Eye (tissue), 1 donor: ENCODE measurements at regions not wholly inside any gene's neighbourhood (a gene's known extent, or its start where the extent isn't known, plus 50 kb on each side); places are given as distances from the start of the nearest gene placed in this dataset.
A peak's percentile ranks its signal among the peaks of the same experiment; 100 is the strongest.

Experiments
- DNase-seq: peaks from one replicate; pipeline ENCODE4 v3.0.0-alpha.2; 2015

DNA sequence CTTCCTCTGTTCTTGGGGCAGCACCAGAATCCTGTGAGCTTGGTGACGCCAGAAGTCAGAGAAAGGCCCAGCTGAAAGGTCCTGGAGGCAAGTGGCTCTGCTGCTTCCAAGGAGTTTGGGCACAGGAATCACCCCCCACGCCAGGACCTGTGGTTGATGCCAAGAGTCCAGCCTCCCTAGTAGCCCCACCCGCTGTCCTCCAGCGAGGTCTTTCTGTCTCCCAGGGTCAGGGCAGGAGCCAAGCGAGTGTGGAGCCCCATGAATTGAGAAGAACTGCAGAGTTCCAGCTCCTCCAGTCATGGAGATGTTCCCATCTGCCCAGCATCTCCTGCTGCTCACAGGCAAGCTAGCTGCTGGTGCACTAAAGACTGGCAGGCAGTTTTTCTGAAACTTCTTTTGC, 631.7 kb upstream of the MGMT start:
- no peak for DNase-seq

DNA sequence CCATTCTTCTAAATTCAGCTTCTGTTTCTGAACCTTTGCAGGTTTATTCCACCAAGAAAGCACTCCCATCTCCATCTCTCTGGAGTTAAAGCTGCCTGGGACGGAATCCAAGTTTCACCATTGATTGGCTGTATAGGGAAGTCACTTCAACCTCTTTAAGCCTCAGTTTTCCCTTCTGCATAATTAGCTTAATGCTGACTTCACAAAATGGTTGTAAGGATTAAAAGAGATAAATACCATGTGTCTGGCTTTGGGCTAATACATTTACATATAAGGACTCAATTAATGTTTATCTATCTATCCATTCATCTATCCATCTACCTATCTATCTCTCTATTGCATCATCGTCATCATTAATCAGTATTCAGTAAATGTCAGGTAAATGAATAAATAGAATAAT, 629.6 kb upstream of the MGMT start:
- no peak for DNase-seq

DNA sequence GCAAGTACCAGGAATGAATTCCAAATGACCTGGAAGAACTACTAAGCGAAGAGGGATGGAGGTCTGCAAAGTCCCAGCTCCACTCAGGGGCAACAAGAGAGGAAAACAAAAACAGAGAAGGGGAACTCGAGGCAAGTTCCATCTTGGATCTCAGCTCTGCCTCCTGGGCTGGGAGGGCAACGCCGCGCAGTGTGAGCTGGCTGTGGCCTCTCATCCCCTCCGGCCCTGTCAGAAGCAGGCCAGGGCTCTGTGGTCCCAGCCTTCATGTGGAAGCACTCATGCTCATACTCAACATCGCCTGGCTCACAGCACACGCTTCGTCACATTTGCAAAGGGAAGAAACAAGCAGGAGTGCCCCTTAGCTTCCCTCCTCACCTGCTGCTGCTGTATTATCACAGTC, 627.9 kb upstream of the MGMT start:
- DNase-seq, result no peak

DNA sequence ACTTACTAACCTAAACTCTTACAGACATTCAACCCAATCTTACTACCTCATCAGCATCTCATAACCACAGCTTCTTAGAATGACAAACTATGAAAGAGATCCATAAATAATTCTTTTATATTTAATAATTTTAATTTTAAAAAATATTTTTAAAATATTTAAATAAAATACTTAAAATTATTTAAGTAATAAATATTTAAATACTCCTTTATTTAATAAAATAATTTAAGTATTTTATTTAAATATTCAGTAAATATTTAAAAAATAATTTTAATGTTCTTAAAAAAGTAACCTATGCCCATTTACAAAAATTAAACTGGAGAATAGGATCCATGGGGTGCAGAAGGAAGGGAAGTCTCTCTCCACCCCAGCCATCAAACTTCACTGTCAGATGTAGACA, 627.3 kb upstream of the MGMT start:
- DNase-seq, result no peak

DNA sequence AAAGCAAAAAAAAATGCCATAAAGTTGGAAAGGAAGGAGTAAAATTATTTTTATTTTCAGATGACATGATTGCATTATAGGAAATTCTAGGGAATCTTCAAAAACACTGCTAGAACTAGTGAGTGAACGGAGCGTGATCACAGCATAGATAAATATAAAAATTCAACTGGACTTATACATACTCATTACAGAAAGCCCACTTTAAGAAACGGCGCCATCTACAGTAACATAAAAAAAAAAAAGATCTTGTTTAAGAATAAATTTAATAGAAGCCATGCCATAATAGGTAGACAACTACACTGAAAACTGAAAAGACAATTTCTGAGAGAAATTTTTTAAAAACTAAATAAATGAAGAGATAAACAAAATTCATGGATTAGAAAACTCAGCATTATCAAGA, 623.1 kb upstream of the MGMT start:
- peak; percentile 46 for DNase-seq

DNA sequence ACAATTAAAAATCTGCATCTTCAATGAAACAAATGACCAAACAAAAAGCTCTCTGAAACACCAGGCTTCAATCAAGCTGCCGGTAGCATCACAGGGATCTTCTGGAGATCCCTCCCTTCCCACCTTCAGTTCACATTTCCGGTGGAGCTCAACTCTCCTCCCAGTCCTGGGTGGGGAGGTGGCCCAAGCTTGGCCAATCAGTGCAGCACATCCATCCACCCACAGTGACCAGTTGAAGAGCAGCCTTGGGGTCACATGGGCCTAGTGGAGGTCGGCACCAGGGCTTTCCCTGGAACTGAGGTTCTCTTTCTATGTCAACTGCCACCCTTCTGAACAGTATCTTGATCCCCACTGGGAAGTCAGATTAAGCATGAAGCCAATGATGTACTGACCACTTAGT, 620.1 kb upstream of the MGMT start:
- no peak for DNase-seq

DNA sequence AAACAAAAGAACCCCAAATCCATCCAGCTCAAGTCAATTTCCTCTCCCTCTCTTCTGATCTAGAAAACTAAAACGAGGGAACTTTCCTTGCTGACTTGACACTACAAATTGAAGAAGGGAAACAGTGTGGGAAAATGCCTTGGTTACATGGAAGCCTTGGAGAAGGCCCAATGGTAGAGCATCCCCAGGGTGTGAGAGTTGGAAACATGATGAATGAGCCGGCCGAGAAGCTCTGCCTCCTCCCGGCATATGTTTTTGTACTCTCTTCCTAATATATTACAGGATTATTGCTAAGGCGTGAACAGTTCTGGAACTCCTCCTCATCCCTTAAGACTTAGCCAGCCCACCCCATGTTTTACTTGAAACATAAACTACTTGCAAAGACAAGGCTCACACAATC, 618.2 kb upstream of the MGMT start:
- DNase-seq, result peak; percentile 71

DNA sequence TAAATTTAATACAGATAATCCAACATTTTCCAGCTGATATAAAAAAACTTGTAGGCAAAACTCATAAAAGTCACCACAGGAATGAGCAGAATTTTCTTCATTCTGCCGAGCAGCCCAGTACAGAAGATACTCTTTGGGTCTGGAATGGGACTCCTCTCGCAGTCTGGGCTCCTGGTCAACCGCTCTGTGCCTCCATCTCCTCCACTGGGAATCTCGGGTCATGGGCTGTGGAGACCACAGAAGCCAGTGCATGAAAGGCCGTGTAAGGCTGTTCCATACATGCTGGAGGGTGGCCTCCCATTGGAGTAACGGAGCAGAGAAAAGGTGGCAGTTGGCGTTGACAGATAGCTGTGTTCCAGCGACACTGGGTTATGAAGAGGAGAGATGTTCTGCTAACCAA, 616.4 kb upstream of the MGMT start:
- DNase-seq, result no peak

DNA sequence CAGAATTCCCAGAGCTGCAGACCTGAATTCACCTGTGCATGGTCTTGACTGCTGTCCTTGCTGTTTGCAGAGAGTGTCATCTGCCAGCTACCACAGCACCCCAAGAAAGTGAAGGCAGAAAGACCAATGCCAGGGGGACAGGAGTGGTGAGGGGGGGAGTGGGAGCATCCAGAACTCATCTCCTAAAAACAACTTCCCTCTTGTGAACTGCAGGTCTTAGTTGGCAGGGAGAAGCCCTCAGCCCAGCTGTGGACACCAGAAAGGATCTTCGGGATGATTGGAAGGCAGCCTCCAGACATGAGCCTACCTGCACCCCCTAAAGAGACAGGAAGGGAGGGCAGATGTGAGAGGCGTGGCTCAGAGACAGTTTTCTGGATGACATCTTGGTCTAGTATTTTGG, 615.8 kb upstream of the MGMT start:
- no peak for DNase-seq

DNA sequence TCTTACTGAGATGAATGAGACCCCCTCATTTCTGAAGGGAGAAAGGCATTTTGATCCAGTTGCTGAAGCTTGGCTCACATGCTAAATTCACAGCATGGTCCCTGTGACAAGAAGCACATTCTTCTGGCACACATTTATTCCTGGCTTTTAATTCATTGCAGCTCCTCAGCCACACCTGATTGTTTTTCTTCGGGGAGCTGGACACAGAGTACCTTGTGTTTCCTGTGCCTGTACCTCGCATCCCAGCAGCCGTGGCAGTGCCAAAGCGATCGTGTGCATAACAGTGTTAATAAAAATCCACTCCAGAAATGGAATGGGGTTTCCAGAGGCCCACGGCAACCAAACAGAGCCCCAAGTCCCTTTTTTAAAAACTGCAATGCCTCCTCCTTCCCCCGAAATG, 615.3 kb upstream of the MGMT start:
- DNase-seq, result no peak

DNA sequence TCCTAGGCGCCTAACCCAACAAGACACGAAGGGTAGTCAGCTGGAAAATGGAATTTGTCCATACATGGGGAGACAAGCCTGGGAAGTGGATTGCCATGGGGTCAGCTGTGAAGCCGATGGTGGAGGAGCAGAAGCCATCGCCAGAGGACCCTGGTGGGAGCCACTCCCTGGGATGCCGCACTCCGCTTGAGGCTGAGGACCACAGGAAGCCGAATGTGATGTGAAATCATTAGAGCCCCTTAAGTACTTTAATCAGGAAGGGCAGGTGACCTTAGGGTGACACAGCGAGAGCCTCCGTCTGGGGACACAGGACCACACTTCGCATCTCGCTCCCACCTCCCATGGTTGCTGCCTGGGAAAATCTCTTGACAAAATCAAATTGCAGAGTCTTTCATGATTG, 614.6 kb upstream of the MGMT start:
- DNase-seq, result no peak

DNA sequence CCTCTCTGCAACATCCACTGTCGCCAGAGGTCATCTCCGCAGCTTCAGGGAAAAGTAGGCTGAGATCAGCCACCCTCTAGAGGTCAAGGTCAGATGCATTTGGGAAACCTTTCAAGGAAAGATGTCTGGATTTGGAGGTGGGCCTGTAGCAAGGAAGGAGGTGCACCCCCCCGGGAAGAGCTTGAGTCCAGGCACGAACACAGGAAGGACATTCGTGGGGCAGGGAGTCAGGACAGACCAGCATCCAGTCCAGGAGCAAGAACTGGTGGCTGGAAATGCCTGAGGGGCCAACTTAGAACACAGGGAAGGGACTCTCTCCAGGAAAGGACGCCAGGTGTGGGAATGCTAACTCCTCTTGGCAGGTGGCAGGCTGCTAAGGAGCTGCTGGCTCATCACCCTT, 614.1 kb upstream of the MGMT start:
- DNase-seq, result no peak

DNA sequence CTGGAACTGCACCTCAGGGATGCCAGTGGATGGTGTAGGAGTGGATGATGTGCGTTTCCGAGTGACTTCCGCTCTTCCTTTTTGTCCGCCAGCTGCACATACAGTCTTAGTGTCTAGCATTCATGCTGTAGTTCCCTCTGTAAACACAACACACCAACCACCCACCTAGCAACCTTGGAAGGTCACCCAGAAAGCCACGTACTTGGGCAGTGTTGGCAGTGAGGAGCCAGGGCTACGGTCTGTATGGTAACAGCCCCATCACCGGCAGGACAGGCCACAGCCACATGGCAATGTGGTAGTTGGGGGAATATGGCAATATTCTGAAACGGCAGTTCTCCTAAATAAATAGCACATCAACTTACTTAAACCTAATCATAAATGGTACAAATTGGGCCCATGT, 613.5 kb upstream of the MGMT start:
- no peak for DNase-seq

DNA sequence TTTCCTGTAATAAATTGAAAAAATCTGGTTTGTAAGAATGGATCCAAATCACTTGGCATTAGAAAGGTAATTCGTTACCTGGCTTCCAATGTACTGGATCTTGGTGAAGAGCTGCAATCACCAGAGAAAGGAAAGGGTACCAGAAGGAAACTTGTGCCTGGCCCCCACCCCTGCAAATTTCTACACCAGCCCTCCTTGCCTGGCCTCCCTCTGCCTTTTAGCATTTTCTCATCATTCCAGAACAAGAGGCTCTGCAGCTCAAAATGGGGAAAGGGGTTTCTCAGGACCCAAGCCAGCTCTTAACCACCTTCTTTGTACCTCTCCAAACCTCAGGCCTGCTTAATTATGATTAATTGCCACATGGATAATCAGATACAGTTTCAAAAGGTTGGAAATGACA, 612.8 kb upstream of the MGMT start:
- no peak for DNase-seq

DNA sequence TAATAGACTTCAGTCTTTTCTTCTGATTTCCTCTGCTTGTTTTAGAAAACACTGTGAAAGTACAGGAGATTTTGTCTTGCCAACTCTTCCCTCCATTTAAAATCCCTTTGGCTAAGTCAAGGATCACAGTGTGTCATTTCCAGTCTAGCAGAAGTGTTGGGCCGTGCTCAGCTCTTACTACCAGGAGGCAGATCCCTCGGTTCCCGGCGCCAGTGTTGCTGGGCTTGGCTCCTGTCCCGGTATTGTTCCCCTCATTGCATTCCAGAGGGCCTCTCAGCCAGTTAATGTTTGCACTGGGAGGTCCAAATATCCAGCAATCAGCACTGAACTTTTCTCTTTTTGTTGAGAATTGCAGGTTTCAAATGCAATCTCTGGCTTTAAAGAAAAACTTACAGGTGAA, 612.1 kb upstream of the MGMT start:
- peak; percentile 94 for DNase-seq

DNA sequence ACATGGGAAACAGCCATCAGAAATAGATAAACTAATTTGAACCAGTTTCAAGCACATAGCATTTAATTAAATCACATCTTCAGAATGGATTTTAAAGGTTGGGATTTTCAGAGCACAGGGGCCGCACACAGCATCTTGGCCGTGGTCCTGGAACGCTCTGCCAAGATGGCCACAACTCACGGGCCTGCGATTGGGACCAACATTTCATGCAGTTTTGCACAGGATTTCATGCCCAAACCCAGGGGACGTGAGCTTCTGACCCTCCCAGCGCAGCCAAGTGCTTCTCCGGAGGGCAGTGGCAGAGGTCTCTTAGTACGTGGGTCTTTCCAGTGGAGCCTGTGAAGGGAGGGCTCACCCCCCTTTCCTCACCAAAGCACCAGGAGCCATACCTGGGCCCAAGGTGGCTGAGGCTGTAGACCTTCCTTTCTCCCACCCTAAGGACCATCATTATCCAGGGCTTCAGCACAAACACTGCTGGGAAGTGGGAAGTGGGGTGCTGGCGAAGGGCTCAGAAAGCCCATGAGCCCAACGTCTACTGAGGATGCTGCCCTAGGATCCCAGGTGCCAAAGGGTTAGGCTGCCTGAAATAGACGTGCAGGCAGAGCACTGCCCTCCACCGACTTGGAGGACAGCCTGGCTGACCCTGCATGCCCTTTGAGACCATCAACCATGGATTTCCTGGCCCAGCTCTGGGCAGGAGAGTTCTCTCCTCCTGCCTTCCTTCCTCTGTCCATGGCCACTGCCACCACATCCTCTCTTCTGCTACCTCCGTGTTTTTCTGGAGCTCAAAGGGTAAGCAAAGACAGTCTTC, 611.2 kb upstream of the MGMT start:
- DNase-seq, result no peak

DNA sequence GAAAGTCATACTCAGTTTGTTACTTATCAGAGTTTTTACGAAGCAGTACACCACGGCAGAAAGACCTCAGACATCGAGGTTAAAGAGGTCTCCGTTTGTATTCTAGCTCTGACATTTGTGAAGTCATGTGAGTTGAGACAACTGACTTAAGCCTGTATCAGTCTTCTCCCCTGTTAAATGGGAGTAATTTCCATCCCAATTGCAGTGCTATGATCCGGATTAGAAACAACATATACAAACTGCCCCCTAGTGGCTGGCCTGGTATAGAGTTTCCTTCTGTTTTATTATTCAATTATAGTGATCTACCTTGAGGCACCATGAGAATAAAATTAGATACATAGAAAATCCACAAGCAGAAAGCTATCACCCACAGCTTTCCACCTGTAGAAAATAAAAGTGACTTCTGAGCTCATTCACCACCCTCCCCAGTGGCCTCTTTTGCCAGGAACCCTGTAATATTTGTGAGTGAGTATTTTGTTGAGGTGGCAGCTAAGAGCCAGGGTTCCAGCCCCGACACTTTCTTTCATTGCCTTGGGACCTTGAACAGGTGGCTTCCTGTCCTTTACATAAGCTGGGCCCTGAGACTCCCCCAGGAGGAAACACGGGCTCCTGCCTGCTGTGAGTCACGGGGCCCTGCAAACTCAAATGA, 607.2 kb upstream of the MGMT start:
- no peak for DNase-seq

DNA sequence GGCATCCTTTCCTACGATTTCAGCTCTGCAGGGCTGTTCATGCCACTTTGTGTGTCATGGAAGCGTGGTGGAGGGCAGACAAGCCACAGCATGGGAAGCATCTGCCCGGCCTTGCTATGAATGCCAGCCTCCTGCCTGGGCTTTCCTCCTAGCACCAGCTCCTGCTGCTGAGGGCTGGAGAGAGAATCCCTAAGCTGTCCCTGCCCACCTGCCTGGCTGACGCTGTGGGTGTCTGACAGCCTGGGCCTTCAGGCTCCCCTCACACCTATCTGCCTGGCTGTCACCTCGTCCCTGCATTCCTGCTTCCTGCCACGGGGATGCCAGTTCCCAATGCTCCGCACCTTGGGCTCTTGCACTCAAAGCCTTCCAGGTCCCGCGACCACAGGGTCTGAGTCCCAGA, 606.5 kb upstream of the MGMT start:
- DNase-seq, result no peak

DNA sequence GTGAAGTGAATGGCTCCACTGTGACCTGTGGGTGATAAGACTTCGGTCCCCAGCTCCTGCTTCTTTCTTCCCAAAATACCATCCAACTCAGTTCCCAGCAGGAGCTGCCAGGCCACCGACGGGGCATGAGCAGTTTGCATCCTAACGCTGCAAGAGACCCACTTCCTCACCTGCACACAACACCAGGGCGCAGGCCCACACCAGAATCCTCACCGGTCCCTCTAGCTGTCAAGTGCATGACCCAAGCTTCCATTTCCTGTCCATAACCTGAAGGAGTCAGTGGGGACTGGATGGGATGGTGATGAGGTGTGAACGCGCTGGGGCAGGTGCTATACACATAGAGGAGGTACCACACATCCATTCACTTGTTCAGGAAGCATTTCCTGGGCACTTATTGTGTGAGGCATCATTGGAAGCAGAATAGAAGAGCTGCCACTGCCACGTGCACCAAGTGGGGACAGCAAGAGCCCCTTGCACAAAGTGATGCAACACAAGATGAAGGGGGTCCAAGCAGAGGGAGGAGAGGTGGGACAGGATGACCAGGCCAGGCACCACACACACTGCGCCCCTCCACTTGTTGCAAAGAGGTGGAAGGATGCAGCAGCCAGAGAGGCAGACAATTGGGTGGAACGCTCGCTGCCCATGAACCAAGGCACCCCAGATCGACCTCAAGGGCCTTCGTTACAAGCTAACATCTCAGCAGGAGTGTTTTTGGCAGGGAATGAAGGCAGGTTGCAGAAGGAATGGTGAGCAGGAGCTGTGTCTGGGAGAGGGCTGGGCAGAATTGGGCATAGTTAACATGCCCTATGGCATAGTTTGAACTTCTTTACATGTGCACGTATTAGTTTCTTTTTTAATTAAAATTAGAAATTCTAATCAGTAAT, 605.8 kb upstream of the MGMT start:
- DNase-seq, result no peak

DNA sequence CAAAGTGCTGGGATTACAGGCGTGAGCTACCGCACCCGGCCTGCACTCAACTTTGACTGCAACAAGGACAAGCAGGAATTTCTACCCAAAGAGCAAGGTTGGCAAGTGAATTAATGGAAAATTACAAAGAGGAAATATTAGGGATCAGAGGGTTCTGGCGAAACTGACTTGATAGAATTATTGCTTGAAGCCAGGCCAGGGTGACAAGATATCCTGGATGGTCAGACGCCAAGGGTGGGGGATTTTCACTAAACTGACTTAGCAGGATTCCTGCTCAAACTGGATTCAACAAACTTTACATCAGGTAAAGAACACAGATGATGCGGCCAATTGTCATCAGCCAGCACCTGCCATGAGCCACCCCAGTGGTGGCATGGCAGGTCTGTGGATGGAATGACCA, 603.6 kb upstream of the MGMT start:
- no peak for DNase-seq

DNA sequence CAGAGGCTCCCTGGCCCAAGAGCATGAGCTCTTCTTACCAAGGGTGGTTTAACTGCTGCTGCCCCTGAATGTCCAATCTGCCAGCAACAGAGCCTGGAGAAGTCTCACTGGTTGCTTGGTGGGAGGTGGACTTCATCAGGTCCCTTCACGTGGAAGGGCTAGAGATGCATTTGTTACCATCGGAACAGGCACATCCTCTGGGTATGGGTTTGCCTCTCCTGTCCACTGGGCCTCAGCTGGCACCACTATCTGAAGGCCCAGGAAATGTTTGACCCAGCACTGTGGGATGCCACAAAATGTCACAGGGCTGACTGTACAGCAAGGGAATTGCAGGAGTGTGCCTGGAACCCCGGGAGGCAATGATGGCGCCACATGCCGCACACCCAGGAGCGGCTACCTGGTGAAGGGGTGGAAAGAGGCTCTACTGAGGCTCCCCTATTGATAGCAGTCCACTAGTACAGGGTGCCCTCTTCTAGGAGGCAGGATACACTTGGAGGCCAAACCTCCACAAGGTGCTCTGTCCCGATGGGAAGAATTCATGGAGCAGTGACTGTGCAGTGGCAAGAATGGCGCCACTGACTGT, 603.1 kb upstream of the MGMT start:
- DNase-seq, result no peak

DNA sequence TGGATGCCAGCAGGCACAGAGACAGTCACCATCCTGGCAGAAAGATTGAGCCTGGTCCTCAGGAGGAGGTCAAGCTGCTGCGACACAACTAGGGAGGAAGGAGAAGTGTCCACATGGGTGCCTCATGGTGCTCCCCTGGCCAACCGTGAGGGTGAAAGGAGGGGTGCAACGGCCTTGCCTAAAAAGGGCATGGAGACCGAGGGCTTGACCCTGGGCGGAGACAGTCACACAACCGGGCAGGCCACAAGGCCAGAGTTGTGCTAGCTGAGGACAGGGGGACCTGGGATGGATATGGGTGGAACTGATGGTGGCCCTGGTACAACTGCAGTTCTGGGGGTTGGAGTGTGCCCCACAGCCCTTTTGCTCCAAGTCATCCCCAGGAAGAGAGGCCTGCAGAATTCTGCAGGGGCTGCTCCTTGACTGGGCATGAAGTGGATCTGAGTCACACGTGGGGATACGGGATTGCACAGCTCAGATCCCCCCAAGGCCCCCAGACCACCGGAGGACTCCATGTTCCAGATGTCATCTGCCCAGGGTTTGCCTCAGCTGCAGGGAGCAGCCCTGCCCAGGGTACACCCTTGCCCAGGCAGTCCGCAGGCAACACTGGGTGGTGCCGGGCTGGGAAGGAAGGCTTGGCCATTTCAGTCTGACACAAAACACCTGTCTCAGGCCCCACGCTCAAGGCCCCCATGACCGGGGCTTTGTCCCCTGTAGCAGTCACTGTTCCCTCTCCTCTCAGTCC, 602.3 kb upstream of the MGMT start:
- DNase-seq, result no peak
